H1 (cell line): ENCODE measurements at regions not wholly inside any gene's neighbourhood (a gene's known extent, or its start where the extent isn't known, plus 50 kb on each side); places are given as distances from the start of the nearest gene placed in this dataset.

Experiments used
- RFX5 ChIP-seq: IDR thresholded peaks from 2 replicates; pipeline ENCODE4 v1.6.1; 2011; ENCODE audit warnings: low read depth, low read length, improper control_type of control experiment, borderline replicate concordance
- YY1 ChIP-seq: IDR thresholded peaks from 2 replicates; pipeline ENCODE4 v1.6.1; 2011; ENCODE audit warnings: low read depth, mild to moderate bottlenecking, low read length
- TF ChIP-seq, protein P1 (sequence below), 3 experiments: IDR thresholded peaks; 1 replicate in 2 of 3; 2 replicates in 1 of 3; pipeline versions ENCODE4 v1.5.1 to v1.6.1; 2011; ENCODE audit warnings: low read length in 3 of 3, mild to moderate bottlenecking in 3 of 3, inconsistent platforms in 2 of 3, low read depth in 1 of 3, moderate library complexity in 1 of 3; ENCODE audit not compliant: insufficient read depth in 1 of 3; ENCODE audit errors: control extremely low read depth in 1 of 3

DNA sequence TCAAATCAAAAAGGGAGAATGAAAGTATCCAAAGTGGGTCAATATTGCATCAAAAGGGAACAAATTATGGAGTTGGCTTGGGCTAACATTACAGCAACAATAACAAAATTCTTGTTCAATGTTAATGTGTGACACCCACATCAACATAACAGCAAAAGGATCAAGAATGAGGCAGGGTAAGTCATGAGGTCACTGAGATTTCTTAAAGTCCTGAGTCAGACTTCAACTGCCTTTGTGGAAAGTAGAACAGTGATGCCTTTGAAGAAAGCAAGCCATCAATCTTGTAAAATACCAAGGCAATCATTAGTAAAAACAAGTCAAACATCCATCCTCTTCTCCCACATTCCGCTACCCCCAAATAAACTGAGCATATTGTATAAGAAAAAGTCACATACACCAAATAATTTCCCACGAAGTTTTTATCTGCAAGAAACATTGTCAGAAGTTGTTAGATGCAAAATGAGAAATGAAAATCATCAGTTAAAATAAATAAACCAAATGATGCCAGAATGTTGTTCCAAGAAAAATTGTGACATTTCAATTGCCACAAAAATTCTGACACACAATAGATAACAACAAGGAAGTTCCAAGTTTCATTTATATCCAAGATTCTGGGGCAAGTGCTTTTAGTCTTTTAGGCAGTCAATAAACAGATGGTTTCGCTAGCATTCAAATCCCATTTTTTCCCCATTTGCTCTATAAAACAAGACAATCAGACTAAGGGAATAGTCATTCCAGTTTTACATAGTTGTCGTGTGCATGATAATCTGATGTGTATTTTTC is 216.1 kb upstream of the SETBP1 start:
- TF ChIP-seq, protein P1, sequence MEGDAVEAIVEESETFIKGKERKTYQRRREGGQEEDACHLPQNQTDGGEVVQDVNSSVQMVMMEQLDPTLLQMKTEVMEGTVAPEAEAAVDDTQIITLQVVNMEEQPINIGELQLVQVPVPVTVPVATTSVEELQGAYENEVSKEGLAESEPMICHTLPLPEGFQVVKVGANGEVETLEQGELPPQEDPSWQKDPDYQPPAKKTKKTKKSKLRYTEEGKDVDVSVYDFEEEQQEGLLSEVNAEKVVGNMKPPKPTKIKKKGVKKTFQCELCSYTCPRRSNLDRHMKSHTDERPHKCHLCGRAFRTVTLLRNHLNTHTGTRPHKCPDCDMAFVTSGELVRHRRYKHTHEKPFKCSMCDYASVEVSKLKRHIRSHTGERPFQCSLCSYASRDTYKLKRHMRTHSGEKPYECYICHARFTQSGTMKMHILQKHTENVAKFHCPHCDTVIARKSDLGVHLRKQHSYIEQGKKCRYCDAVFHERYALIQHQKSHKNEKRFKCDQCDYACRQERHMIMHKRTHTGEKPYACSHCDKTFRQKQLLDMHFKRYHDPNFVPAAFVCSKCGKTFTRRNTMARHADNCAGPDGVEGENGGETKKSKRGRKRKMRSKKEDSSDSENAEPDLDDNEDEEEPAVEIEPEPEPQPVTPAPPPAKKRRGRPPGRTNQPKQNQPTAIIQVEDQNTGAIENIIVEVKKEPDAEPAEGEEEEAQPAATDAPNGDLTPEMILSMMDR (IDR thresholded peaks at IDR 0.05; ENCODE audit: control extremely low read depth in 1 of 3, insufficient read depth in 1 of 3, low read depth in 1 of 3, low read length in 3 of 3): no peak
- TF ChIP-seq YY1 (no peak), RFX5 (no peak)
